ENCODE measurements at regions not wholly inside any gene's neighbourhood (a gene's known extent, or its start where the extent isn't known, plus 50 kb on each side); places are given as distances from the start of the nearest gene placed in this dataset.
A peak's percentile ranks its signal among the peaks of the same experiment; 100 is the strongest.
"Not testable (repeated sequence)": the region's sequence is repeated elsewhere in the genome, so short reads cannot be mapped to it uniquely, and the experiment has no call there.

DNA sequence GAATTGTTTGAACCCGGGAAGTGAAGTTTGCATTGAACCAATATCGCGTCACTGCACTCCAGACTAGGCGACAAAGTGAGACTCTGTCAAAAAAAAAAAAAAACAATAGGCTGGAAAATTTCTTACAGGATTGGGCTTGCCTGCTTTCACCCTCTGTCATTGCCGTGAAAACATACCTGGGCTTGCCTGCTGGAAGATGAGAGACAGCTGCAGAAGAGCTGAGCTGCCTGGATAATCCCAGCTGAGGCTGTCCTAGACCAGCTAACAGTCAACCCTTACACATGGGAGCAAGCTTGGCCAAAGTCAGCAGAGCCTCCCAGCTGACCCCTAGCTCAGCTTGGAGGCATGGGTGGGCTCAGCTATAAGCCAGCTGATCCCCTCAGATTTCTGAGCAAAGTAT, 306.2 kb downstream of the CCSER2 start:
- H3K4me2 ChIP-seq, result no peak overlapping the region
- H3K4me1 ChIP-seq (ENCODE audit: insufficient read depth), result peaks cover 4% of the 10 kb centered on the region
- no peaks in the 10 kb centered on the region for H3K9me2 ChIP-seq (replicated peaks; ENCODE audit: insufficient read depth)
- no peaks in the 10 kb centered on the region for H3K27me3 ChIP-seq
- no peaks in the 10 kb centered on the region for H3K9me3 ChIP-seq (ENCODE audit: low read depth)
- H2AFZ ChIP-seq, result no peak overlapping the region
- H3K36me3 ChIP-seq (replicated peaks; ENCODE audit: insufficient read depth, low read depth), result no peaks in the 10 kb centered on the region
- WGBS (ENCODE audit: low lambda C conversion rate, missing lambda C conversion rate), result 90% methylated on average over 5 of the region's 5 CpGs
- no peaks in the 10 kb centered on the region for H3K79me2 ChIP-seq
- no peak for DNase-seq (ENCODE audit: low spot score)
- TF ChIP-seq, protein P1, sequence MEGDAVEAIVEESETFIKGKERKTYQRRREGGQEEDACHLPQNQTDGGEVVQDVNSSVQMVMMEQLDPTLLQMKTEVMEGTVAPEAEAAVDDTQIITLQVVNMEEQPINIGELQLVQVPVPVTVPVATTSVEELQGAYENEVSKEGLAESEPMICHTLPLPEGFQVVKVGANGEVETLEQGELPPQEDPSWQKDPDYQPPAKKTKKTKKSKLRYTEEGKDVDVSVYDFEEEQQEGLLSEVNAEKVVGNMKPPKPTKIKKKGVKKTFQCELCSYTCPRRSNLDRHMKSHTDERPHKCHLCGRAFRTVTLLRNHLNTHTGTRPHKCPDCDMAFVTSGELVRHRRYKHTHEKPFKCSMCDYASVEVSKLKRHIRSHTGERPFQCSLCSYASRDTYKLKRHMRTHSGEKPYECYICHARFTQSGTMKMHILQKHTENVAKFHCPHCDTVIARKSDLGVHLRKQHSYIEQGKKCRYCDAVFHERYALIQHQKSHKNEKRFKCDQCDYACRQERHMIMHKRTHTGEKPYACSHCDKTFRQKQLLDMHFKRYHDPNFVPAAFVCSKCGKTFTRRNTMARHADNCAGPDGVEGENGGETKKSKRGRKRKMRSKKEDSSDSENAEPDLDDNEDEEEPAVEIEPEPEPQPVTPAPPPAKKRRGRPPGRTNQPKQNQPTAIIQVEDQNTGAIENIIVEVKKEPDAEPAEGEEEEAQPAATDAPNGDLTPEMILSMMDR (IDR thresholded peaks at IDR 0.05; ENCODE audit: poor library complexity), result no peak
- TF ChIP-seq EZH2 (IDR thresholded peaks at IDR 0.05; ENCODE audit: borderline replicate concordance) (no peak), EZH2phosphoT487 (IDR thresholded peaks at IDR 0.05; ENCODE audit: low read depth, severe bottlenecking, unreplicated experiment) (no peak)
- H3K27ac ChIP-seq, result no peak overlapping the region
- no peak overlapping the region for H3K4me3 ChIP-seq
- no peaks in the 10 kb centered on the region for H4K20me1 ChIP-seq (ENCODE audit: insufficient read depth, poor library complexity, severe bottlenecking)

DNA sequence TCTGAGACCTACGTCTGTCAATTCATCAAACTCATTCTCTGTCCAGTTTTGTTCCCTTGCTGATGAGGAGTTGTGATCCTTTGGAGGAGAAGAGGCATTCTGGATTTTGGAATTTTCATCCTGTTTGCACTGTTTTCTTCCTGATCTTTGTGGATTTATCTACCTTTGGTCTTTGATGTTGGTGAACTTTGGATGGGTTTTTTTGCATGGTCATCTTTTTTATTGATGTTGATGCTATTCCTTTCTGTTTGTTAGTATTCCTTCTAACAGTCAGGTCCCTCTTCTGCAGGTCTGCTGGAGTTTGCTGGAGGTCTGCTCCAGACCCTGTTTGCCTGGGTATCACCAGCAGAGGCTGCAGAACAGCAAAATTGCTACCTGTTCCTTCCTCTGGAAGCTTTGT, 322.2 kb downstream of the CCSER2 start:
- not testable (repeated sequence) for H3K27me3 ChIP-seq; H2AFZ ChIP-seq; H3K36me3 ChIP-seq (replicated peaks; ENCODE audit: insufficient read depth, low read depth); H3K79me2 ChIP-seq; H3K9me2 ChIP-seq (replicated peaks; ENCODE audit: insufficient read depth); H3K9me3 ChIP-seq (ENCODE audit: low read depth); H3K4me3 ChIP-seq; H4K20me1 ChIP-seq (ENCODE audit: insufficient read depth, poor library complexity, severe bottlenecking); DNase-seq (ENCODE audit: low spot score); H3K4me2 ChIP-seq; H3K4me1 ChIP-seq (ENCODE audit: insufficient read depth); H3K27ac ChIP-seq
- 88% methylated on average over 1 of the region's 1 CpG for WGBS (ENCODE audit: low lambda C conversion rate, missing lambda C conversion rate)

DNA sequence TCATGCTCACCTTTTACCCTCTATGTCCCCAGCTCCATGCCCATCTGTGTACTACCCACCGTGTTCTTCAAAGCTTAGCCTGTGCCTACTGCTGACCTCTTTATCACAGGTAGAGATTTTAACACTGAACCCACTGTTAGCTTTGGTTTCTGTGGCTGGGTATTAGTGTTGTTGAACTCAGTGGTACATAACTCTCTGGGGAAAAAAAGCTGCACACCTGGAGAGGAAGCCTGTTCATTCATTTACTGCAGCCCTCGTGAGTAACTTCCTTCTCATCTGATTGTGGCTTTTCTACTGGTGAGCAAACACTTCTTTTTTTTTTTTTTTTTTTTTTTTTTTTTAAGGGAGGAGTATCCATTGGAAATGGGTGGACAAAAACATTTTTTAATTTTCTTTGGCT, 326.3 kb downstream of the CCSER2 start:
- 50% methylated on average over 2 of the region's 2 CpGs for WGBS (ENCODE audit: low lambda C conversion rate, missing lambda C conversion rate)
- Histone ChIP-seq H3K36me3 (replicated peaks; ENCODE audit: insufficient read depth, low read depth) (no peaks in the 10 kb centered on the region), H3K9me2 (replicated peaks; ENCODE audit: insufficient read depth) (no peaks in the 10 kb centered on the region), H2AFZ (no peak overlapping the region), H4K20me1 (ENCODE audit: insufficient read depth, poor library complexity, severe bottlenecking) (no peaks in the 10 kb centered on the region), H3K9me3 (ENCODE audit: low read depth) (no peaks in the 10 kb centered on the region), H3K79me2 (no peaks in the 10 kb centered on the region), H3K4me1 (ENCODE audit: insufficient read depth) (no peaks in the 10 kb centered on the region), H3K4me3 (no peak overlapping the region), H3K27ac (no peak overlapping the region), H3K4me2 (no peak overlapping the region), H3K27me3 (no peaks in the 10 kb centered on the region)
- peak; percentile 30 for DNase-seq (ENCODE audit: low spot score)
- TF ChIP-seq, protein P1 (IDR thresholded peaks at IDR 0.05; ENCODE audit: poor library complexity), result no peak
- TF ChIP-seq EZH2phosphoT487 (IDR thresholded peaks at IDR 0.05; ENCODE audit: low read depth, severe bottlenecking, unreplicated experiment) (no peak), EZH2 (IDR thresholded peaks at IDR 0.05; ENCODE audit: borderline replicate concordance) (no peak)

DNA sequence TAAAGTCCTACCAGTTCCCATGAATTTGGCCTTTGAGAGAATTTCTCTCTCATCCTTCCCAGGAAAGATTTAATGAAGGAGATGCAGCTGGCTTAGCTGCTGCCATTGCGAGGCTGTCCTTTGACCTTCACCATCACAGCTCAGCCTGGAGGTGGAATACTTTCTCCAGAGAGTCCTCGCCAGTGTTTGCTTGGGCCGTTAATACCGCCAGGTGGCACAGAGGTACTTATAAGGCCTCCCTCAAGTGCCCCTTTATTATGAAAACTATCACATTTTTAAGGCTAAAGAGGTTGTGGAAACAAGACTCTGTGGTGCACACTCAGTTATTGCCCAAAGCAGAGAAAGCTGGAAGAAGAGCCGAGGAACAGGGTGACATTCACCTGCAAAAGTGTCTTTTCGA, 330.6 kb downstream of the CCSER2 start:
- no peak for DNase-seq (ENCODE audit: low spot score)
- Histone ChIP-seq H4K20me1 (ENCODE audit: insufficient read depth, poor library complexity, severe bottlenecking) (no peaks in the 10 kb centered on the region), H3K4me2 (no peak overlapping the region), H3K9me3 (ENCODE audit: low read depth) (no peaks in the 10 kb centered on the region), H3K79me2 (no peaks in the 10 kb centered on the region), H3K36me3 (replicated peaks; ENCODE audit: insufficient read depth, low read depth) (no peaks in the 10 kb centered on the region), H3K4me3 (no peak overlapping the region), H3K27me3 (no peaks in the 10 kb centered on the region), H3K4me1 (ENCODE audit: insufficient read depth) (peaks cover 4% of the 10 kb centered on the region), H3K9me2 (replicated peaks; ENCODE audit: insufficient read depth) (no peaks in the 10 kb centered on the region), H2AFZ (no peak overlapping the region), H3K27ac (no peak overlapping the region)
- 84% methylated on average over 6 of the region's 6 CpGs for WGBS (ENCODE audit: low lambda C conversion rate, missing lambda C conversion rate)
- TF ChIP-seq, protein P1 (IDR thresholded peaks at IDR 0.05; ENCODE audit: poor library complexity), result no peak
- TF ChIP-seq EZH2 (IDR thresholded peaks at IDR 0.05; ENCODE audit: borderline replicate concordance), result no peak
